GM21576 (cell line): ENCODE measurements at regions not wholly inside any gene's neighbourhood (a gene's known extent, or its start where the extent isn't known, plus 50 kb on each side); places are given as distances from the start of the nearest gene placed in this dataset.

ENCODE experiments used
- ATAC-seq: cut with Tn5 transposase; IDR thresholded peaks from one replicate; pipeline ENCODE4 v1.9.1; 2021; ENCODE audit warnings: mild to moderate bottlenecking, moderate library complexity; ENCODE audit not compliant: unreplicated experiment

DNA sequence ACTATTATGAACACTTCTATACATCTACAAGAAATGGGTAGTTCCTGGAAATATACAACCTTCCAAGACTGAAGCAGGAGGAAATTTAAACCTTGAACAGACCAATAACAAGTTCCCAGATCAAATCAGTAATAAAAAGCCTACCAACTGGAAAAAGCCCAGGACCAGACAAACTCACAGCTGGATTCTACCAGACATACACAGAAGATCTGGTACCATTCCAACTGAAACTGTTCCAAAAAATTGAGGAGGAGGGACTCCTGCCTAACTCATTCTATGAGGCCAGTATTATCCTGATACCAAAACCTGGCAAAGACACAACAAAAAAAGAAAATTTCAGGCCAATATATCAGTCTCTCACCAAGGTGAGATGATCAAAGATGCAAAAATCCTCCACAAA lies 189.4 kb downstream of the RPS29 start:
- ATAC-seq, result no peak

DNA sequence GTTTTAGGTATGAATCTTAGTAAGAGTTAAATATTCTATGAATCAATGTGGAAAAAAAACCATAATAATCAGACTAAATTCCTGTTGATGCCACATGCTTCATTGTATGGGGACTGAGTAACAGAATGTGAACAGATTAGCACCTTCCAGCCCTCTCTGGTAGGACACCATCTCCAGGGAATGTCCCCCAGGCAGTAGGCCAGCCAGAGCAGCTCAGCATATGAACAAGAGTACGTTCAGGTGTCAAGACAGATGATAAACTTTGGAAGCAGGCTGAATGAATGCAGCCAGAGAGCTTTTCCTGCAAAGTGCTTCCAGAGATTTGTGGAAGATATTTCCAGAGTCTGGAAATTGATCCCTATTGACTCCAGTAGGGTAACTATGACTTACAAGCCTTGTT lies 204.4 kb downstream of the RPS29 start:
- no peak for ATAC-seq

DNA sequence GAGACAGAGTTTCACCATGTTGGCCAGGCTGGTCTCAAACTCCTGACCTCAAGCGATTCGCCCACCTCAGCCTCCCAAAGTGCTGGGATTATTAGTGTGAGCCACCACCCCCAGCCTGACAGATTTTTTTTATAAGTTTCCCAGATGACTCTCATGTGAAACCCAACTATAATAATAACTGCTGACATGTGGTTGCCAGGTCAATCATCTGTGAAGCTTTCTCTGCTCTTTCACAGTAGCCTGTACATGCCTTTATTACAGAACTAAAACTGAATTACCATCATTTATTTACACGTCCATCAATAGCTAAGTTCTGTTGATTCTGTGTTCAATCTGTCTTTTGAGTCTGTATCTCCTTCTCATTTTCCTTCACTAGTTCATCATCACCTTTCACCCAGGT lies 218.5 kb downstream of the RPS29 start:
- ATAC-seq, result no peak

DNA sequence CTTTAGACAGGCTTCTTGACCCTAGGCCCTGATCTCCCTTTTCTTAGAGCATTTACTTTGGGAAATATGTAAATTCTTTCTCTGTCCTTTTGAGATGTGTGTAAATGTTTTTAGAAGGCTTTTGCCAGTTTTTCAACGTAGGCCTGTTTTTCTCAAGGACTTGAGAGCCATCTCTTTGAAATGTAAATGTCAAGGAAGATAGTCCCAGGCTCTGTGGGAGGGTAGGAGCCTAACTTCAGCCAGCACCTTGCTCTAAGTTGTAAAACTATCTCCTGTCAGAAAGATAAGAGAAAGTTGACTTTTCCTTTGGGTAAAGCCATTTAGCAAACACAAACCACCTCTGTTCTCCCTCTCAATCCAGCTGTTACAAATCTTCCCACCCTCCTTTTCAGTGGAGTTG lies 219.8 kb downstream of the RPS29 start:
- ATAC-seq, result no peak

DNA sequence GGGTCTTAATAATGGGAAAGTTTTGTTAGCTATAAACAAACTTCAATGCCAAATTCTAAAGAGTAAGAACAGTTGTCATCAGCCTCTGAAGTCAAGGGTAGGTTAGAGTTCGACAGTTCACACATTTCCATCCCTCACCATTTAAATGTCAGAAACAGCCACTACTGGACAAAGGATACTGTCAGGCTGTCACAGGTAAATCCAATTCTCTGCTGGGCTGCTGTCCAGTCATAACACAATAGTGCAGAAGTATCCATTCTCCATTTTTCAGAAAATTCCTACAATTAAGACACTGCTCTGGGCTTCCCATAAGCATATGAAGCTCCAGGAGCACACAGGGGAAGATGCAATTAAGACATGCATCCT lies 221.4 kb downstream of the RPS29 start:
- ATAC-seq, result no peak

DNA sequence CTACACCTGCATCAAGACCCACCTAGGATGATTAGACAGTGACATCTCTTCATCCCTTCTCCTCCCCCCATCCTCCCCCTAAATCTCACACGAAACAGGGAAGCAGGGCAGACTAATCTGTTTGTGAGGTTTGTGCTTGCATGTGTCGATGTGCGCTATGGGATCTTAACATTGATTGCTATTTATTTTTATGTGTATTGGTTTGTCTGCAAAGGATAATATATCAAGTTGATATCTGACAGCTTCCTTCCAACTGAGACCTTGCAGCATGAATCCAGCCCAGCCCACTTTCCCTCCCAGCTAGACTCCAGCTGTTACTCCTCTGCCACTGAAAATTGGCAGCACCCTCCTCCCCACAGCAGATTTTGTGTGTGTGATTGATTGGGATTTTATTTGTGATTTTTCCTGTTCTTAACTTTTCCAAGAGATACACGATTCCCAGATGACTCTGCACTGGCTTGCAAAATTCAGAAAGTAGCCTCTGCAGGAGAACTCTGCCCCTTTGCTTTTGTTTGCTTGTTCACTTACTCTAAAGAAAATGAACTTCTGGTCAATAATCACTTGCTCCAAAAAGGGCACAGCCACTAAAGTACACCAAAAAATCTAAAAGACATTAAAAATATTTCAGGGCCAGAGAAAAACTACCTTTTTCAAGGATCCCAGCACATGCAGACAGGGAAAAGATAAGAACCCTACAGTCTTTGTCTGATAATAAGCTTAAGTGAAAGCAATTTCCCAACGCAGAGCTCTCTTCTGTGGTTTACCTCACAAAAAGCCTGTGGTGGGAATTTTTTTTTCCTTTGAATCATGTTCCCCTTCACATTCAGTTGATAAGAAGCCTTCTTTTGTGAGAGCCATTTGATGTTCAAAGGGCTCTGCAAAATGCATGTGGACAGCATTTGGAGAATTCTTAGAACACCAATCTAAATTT lies 222.1 kb downstream of the RPS29 start:
- no peak for ATAC-seq

DNA sequence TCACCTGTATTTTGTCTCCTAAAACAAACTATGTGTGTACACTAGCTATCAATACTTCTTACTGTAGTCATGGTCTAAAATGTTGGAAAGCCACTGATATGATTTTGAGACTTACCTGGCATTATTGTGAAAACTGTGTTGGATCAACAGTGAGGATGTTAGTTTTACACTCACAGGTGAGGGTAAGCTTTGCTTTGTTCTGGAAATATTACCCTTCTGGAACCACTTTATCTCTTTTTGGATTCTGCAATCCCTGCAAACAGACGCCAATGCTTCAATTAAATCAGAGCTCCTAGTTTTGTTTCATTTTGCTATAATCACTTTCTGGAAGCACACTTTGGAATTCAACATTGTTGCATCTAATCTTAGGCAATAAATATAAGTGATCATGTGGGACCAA lies 223.3 kb downstream of the RPS29 start:
- no peak for ATAC-seq

DNA sequence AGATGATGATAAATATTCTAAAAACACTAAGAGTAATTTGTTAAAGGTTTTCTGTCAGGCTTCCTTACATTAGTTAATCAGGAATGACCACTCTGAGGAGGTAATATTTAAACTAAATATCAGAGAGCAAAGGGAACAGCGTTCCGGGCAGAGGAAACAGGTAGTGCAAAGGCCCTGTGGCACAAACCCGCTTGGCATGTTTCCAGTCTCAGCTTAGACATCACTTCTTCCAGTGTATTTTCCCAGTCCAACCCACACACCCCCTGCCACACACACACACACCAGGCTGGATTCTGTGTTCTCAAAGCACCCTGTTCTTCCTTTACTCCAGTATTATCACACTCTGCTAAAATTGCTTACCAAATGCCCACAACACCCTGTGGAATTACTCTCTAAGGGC lies 247.1 kb downstream of the RPS29 start:
- no peak for ATAC-seq

DNA sequence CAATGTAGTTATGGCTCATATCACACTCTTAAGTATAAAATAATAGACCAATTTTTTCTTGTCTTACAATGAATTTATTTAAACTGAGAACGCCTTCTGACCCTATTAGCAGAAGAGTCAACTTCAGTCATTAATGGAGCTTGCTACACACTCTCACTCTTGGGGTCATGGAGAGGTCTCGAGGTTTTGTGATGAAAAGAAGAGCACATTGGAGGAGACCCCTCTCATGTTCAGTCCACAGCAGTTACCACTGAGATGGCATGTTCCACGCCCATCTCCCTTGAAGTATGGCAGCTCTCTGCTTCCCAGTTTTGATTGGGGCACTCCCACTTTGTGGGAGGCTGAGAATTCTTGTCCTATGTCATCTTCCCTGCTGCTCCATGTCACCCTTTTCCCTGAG lies 266.4 kb downstream of the RPS29 start:
- ATAC-seq, result no peak

DNA sequence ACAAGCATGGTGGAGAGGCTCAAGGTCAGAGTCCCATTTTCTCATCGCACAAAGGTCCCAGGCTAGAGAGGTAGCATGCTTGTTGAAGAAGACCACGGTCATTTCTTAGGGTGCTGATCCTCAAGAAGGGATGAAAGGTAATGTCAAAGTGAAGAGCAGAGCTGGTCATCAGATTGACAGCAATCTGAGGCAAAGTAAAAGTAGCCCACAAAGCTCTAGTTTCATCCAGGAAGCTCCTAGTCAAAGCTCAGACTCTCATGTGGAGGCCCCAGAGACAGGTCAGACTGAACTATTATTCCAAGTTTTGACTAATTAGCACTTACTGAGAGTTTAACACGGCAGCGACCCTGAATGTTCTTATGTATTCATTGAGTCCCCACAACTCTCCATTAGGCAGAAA lies 270.6 kb downstream of the RPS29 start:
- no peak for ATAC-seq

DNA sequence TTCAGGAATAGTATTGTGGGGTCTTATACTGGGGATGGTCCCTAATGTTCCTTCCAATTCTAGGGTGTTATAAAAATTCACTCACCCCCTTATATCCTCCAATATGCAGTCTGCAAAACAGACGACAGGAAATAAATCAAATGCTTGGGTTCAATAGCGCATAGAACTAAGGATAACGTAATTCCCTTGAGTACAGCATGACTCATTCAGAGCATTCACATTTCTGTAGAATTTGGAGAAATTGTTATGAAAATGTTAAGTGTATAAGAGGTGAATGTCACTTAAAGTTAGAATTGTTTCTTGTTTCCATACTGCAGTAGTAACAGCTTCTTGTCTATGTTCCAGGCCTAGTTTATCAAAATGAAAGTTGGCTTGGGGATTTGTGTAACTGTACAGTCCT lies 271.4 kb downstream of the RPS29 start:
- ATAC-seq, result no peak

DNA sequence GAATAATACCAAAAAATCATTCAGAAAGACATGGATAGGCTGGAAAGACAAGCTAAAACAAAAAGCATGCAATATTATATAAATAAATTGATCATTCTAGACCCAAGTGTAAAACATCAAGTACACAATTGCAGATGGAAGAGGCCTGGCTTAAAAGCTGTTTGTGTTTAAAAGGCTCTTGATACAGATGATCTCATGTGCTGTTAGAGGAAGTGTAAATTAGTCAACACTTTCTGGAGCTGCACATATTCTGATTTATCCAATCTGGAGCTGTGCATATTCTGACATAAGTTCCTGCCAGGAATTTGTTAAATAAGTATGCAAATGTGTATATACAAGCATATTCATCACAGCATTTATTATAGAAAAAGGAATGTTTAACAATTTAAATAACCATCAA lies 273.1 kb downstream of the RPS29 start:
- no peak for ATAC-seq

DNA sequence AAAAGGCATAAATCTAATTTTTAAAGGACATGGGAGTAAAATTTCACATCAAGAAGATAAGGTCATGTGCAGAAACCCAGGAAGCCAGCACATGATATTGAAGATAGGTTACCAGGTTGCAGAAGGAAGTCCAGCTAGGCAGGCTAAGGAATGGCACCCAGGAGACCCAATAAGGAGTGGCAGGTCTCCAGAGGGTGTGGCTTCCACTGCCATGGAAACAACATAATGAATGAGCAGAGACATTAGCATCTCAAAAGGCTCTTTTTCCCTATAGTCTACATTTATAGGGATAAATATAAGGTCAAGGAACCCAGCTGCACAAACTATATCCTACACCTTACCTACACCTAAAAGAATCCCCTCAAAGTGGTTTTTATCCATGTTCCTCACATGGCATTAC lies 275.9 kb downstream of the RPS29 start:
- no peak for ATAC-seq

DNA sequence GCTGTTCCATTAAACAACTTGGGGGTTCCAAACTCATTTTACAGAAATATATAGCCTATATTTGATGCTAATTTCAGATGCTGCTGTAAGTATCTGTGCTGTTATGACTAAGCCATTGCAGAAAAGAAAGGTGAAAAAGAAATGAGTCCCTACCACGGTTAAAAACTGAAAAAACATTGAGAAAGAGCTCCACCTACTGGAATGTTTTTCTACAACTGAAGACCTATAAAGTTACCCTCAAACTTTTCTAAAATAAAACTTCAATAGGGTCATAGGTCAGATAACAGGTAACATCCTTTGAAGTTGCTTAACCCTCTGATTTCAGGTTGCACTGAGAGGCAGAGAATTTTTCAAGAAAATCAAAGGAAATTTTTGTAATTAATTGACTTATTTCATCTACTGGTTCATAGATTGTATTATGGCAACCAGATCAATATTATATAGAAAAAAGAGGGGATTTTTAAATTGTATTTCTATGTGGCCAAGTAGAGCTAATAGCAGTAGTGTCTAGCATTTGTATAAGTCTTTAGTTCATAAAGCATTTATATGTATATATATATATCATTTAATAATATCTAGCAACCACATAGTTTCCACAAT lies 279.9 kb downstream of the RPS29 start:
- ATAC-seq, result peak; percentile 62

DNA sequence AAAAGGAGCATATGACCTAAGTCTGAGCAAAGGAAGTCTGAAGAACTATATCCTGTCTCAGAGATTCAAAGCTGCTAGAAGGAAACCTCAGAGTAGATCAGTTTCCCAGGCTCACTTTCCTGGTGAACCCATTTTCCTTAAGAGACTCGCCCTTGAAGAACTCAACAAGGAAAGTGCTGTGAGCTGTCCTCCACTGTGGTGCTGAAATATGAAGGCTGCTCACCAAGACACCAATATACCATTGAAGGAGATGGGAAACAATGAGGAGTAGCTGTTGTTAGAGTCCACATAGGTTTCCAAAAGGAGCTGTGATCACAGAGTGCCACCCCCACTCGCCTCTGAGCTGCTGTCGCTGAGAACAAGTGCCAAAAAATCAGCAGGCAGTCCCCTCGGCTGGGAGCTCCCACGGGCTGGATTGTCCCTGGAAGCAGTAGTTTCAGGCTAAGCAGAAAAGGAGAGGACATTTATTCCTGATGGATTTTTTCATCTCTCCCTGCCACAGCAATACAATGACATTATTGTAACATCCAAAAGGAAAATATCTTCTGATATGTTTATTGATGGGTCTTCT lies 282.1 kb downstream of the RPS29 start:
- no peak for ATAC-seq

DNA sequence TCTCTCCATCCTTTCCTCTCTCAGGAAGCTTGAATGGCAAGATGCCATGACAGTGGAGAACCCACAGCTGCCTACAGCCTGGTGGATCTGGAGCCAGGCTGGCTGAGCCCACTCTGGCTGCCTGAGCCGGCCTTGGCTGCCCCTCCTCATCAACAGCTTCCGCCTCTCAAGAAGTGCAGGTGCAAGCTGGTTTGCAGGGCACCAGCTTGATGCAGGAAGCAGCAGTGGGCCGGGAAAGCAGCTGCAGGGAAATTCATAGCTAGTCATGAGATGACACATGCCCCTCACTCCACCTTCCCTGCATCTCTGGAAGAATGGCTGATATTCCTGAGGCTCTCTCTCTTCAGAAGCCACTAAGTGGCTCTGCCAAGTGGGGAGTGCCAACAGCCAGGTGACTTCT lies 289.1 kb downstream of the RPS29 start:
- no peak for ATAC-seq

DNA sequence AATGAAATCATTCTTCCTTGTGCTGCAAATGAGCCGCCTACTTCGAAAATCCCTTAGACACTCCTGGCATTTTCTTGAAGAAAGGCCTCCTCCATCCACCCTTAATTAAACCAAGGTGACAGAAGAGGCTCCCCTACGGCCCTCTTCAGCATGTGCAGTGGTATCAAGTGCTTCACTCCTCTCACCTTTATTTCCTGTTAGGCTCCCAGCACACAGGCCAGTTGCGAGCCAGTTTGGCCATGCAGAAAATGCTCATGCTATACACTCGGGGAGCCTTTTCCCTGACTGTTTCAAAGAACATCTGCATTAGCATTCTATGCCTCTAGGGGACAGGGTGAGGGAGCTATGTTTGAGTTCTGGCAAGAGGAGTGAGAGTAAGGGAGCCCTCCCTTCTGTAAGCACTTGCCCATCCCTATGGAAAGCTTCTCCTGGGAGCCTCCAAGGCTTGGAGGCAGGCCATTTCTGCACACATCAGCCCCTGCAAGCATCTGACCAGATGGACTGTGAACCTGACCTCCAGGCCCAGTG lies 291.5 kb downstream of the RPS29 start:
- ATAC-seq, result no peak

DNA sequence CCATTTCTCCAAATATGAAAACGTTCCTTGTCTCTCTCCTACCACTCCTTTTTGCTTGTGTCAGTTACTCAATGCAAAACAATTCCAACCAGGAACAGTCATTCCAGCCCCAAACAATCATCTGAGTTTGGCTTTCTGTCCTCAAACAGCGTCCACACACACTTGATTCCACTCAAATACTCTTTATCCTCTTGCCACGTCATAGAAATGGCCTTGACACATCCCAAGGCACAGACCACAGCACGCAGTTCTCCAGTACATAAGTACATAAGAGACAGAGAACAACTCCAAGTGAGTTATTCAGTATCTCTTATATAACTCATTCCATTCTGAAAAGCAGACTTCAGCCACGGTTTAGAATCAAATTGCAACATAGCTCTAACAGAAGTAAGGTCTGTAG lies 299.2 kb downstream of the RPS29 start:
- no peak for ATAC-seq

DNA sequence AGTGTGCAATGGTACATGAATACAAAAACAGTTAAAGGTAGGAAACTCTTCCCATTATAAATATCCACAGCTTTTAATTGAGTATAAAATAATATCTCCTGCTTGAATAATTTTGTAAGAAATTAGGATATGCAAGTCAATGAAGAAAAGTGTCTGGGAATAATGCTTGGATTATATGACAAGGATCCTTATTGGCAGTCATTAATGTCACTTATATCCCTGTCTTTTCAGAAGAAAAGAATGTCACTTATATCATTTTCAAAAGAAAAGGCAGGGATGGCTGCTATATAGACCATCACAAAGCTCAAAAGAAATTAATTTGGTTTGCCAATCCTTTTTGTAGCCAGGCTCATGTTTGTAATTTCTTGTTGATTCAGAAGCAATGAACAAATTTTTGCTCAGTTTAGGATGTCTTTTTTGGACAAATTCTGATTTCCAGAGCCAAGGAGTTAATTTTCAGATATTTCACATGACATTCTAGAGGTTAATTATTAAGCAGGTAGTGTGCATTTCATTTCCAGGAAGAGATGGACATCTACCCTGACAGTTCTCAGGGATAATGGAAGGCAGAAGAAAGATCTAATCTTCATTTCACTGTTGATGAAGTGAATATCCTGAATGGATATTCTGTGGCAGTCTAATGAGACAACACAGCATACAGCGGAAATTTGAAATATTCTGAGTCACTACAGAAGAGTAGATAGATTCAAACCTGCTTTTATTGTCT lies 299.8 kb downstream of the RPS29 start:
- ATAC-seq, result no peak

DNA sequence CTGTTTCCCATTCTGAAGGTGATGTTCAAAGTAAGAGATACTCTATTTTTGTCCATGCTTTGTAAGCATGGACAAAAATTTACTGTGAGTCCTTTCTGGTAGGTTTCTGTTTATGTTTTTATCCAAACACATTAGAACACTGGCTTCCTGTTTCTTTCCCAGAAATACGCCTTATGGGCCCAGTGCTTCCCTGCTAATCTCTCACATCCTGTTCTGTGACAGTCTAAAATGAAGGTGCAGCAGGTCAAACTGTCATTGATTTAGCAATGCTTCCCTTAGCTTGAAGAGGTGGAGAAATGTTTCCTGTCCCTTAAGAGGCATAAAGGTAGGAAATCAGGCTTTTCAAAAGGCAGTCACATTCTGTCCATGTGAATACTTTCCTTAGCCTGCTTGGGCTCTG lies 305.6 kb downstream of the RPS29 start:
- no peak for ATAC-seq

DNA sequence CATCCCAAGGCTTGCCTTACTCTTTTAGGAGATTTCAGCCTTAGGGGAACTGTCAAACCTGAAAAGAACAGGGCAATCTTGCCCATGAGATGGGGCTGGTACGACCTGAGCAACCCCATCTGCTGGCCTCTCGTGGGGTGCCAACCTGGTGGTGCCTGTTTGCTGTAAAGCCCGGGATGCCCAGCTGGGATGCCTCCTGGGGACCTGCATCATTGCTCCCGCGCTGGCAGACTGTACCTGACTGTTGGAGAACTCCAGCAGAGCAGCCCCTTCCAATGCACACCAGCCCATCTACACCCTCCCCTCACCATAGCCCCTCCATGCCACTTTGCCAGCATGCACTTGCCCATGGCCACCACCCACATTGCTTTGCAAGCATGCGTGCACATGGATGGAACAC lies 335.7 kb downstream of the RPS29 start:
- no peak for ATAC-seq
